ENCODE measurements at regions not wholly inside any gene's neighbourhood (a gene's known extent, or its start where the extent isn't known, plus 50 kb on each side); places are given as distances from the start of the nearest gene placed in this dataset.

DNA sequence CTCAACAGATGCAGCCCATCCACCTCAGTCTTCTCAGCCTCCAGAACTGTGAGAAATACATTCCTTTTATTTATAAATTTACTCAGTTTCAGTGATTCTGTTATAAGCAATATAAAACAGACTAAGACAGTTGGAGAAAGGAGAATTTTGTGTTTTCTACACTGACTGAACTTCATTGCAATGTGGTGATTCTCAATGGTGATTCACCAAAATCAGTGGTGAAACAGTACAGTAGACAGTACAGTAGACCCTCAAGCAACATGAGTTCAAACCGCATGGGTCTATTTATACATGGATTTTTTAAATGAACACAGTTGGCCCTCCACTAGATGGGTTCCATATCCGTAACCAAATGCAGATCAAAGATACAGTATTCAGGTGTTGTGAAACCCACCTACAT, 403.1 kb upstream of the TGFBR2 start:
- TF ChIP-seq JUND (IDR thresholded peaks at IDR 0.05; ENCODE audit: low read depth) = no peak
- in situ Hi-C loops (cut with HindIII; ENCODE audit: low pct_unique_long_range_greater_than_20kb, low sequenced_read_pairs) = no loop called here
- DNase-seq (ENCODE audit: low read depth in 1 of 2, low spot score in 1 of 2) = no peak

- TF ChIP-seq JUND (IDR thresholded peaks at IDR 0.05; ENCODE audit: low read depth) = no peak
- no peak for DNase-seq (ENCODE audit: low read depth in 1 of 2, low spot score in 1 of 2)
- in situ Hi-C loops (cut with HindIII; ENCODE audit: low pct_unique_long_range_greater_than_20kb, low sequenced_read_pairs) = no loop called here
Observed at GRCh38 chr3:30204126-30204525, 402.3 kb upstream of the TGFBR2 start.

GRCh38 chr3:30206051-30206450, 400.4 kb upstream of the TGFBR2 start:
- no peak for TF ChIP-seq JUND (IDR thresholded peaks at IDR 0.05; ENCODE audit: low read depth)
- in situ Hi-C loops (cut with HindIII; ENCODE audit: low pct_unique_long_range_greater_than_20kb, low sequenced_read_pairs) = no loop called here
- no peak for DNase-seq (ENCODE audit: low read depth in 1 of 2, low spot score in 1 of 2)

DNA sequence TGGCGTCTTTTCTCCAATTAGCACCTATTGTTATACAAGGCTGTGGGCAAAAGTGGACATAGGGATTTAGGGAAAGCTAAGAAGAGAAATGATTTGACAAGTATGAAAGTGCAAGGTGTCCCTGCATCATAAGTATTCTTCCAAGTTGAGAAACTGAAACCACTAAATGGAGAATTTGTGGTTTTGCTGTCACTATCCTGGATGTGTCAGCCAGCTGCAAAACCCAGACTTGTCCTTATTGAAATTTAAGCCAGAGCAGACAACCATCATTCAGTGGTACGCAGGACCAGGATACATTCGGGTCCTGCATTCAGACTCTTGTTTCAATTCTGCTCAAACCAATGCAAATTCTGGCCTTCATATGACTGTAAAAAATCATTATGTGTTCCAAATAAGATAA, 384.8 kb upstream of the TGFBR2 start:
- no peak for DNase-seq (ENCODE audit: low read depth in 1 of 2, low spot score in 1 of 2)
- in situ Hi-C loops (cut with HindIII; ENCODE audit: low pct_unique_long_range_greater_than_20kb, low sequenced_read_pairs) = no loop called here
- TF ChIP-seq JUND (IDR thresholded peaks at IDR 0.05; ENCODE audit: low read depth) = no peak

DNA sequence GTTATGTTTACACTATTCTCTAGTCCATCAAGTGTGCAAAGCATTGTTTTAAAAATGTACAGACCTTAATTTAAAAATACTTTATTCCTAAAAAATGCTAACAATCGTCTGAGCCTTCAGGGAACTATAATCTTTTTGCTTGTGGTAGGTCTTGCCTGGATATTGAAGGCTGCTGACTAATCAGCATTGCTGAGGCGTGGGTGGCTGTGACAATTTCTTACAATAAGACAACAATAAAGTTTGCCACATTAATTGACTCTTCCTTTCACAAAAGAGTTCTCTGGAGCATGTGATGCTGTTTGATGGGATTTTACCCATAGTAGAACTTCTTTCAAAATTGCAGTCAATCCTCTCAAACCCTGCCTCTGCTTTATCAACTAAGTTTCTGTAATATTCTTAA, 384.0 kb upstream of the TGFBR2 start:
- no peak for DNase-seq (ENCODE audit: low read depth in 1 of 2, low spot score in 1 of 2)
- in situ Hi-C loops (cut with HindIII; ENCODE audit: low pct_unique_long_range_greater_than_20kb, low sequenced_read_pairs) = no loop called here
- TF ChIP-seq JUND (IDR thresholded peaks at IDR 0.05; ENCODE audit: low read depth) = no peak

DNA sequence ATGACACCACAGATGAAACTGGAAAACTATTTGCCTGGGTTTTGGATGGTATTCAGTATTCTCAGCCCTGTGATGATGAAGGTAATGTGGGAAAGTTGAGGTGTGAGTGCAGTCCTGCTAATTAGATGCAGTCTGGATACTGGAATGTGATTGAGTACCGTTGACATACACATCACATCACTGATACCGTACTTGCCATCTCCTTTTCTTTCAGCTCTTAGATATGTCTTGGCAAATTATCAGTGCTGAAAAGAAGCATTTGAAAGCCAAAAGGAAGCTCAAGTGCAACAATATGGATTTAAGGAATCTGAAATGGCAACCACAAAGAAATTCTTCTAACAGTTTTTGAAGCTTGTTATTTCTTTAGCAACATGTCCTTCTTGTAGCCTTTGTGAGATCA, 381.4 kb upstream of the TGFBR2 start:
- in situ Hi-C loops (cut with HindIII; ENCODE audit: low pct_unique_long_range_greater_than_20kb, low sequenced_read_pairs) = no loop called here
- DNase-seq (ENCODE audit: low read depth in 1 of 2, low spot score in 1 of 2) = no peak
- TF ChIP-seq JUND (IDR thresholded peaks at IDR 0.05; ENCODE audit: low read depth) = no peak

- in situ Hi-C loops (cut with HindIII; ENCODE audit: low pct_unique_long_range_greater_than_20kb, low sequenced_read_pairs) = no loop called here
- no peak for DNase-seq (ENCODE audit: low read depth in 1 of 2, low spot score in 1 of 2)
- no peak for TF ChIP-seq JUND (IDR thresholded peaks at IDR 0.05; ENCODE audit: low read depth)
Observed at GRCh38 chr3:30226601-30227151, 379.7 kb upstream of the TGFBR2 start.

DNA sequence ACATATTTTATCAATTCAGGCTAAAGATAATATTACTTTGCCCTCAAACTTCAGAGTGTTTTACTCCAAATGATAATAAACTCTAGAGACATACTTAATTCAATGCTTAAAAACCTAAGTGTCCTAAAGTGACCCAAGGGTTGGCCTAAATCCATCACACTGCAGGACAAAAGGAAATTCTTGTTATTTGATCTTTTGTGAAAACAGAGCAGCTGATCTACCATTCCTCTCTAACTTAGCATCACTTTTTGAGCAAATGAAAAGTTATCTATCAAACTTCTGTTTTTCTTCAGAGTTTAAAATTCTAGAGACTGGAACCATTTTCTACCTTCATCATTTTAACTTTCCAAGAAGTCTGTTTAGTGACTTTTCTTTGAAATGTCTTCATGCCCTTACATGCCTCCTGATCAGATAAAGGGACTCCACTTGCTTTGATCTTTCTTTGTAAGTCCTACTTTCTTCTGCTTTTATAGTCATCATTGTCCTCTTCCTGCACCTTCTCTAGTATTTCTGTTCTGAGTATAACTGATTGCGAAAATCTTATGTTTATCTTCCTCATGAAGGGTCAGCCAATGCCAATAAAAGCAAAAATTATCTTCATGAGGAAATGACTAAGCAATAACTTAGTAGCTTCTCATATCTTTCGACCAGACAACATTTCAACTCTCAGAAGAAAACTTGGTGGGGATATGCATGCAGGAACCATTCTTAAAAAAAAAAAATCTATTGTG, 378.7 kb upstream of the TGFBR2 start:
- DNase-seq (ENCODE audit: low read depth in 1 of 2, low spot score in 1 of 2) = no peak
- in situ Hi-C loops (cut with HindIII; ENCODE audit: low pct_unique_long_range_greater_than_20kb, low sequenced_read_pairs) = no loop called here
- no peak for TF ChIP-seq JUND (IDR thresholded peaks at IDR 0.05; ENCODE audit: low read depth)

DNA sequence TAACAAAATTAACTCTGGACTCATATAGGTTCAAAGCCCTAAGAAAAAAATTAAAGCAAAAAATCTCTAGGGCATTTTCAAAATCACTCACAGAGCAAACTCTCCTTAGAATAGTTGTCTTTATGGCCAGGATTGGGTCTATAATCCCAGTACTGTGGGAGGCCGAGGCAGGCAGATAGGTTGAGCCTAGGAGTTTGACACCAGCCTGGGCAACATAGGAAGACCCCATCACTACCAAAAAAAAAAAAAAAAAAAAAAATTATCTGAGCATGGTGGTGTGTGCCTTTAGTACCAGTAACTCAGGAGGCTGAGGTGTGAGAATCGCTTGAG, 378.1 kb upstream of the TGFBR2 start:
- no peak for TF ChIP-seq JUND (IDR thresholded peaks at IDR 0.05; ENCODE audit: low read depth)
- in situ Hi-C loops (cut with HindIII; ENCODE audit: low pct_unique_long_range_greater_than_20kb, low sequenced_read_pairs) = no loop called here
- DNase-seq (ENCODE audit: low read depth in 1 of 2, low spot score in 1 of 2) = no peak

DNA sequence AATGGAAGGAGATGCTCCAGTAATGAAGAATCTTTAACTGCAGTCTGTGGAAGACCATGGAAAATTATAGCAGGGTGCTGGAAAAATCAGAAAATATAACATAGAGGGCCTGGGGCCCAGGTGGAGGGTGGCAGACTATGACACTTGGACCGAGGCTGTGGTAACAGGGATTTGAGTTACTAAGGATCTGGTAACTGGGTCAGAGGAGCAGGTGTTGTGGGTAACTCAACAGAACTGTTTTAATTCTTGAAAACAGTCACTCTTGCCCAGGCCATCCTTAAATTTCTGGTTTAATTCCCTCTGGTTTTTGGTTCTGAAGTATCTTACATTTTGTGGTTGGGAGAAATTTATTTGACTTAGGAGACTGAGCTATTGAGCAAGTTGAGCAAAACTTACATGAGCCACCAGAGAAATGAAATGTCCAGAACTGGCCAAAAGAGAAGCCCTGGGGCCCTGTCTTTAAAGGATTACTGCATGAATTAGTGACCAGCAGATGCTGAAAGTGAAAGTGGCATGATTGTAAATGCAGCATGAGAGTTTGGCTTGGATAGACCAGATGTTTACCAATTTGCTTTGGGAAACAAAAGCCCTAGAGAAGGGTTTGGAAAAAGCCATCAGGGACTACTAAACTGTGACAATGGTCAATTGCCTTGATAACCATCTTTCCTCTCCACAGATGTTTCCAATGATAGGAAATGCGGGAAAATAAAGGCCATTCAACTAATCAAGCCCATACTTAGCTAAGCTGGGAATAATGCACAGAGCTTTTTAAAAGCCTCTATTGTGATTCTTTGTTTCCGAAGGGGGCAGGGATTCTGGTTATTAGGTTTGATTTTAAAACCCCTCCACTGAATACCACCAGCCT, 374.9 kb upstream of the TGFBR2 start:
- no peak for DNase-seq (ENCODE audit: low read depth in 1 of 2, low spot score in 1 of 2)
- no peak for TF ChIP-seq JUND (IDR thresholded peaks at IDR 0.05; ENCODE audit: low read depth)
- in situ Hi-C loops (cut with HindIII; ENCODE audit: low pct_unique_long_range_greater_than_20kb, low sequenced_read_pairs) = no loop called here

GRCh38 chr3:30232142-30232541, 374.3 kb upstream of the TGFBR2 start:
- TF ChIP-seq JUND (IDR thresholded peaks at IDR 0.05; ENCODE audit: low read depth) = no peak
- DNase-seq (ENCODE audit: low read depth in 1 of 2, low spot score in 1 of 2) = no peak
- in situ Hi-C loops (cut with HindIII; ENCODE audit: low pct_unique_long_range_greater_than_20kb, low sequenced_read_pairs) = no loop called here

DNA sequence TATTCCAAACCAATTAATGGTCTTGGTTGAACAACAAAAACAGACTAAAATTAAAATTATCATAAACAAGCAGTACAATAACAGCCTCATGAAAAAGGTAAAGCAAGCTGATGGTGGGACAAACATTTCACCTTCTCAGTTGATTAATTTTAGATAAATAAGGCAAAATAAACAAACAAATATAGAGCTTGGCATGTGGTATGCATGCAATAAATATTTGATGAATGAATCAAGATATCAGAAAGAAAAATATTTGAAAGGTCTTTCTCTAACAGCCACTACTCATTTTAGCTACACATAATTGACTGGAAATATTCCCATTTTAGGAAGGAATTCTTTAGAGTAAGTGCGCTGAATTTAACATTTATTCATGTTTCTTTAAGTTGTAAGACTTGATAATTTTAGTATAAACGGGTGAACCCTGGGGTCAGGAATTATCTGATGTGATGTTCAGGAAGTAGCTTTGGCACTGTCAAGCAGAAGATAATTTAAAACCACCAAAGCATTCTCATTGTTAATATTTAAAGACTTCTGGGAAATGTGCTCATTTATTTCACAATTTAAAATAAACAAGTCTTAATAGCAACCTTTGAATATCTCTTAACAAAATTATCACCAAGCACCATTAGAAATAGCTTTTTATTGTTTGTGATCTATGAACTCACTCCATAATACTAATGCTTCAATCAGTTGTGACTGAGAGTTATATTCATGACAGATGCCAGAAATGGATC, 372.3 kb upstream of the TGFBR2 start:
- no peak for TF ChIP-seq JUND (IDR thresholded peaks at IDR 0.05; ENCODE audit: low read depth)
- DNase-seq (ENCODE audit: low read depth in 1 of 2, low spot score in 1 of 2) = no peak
- in situ Hi-C loops (cut with HindIII; ENCODE audit: low pct_unique_long_range_greater_than_20kb, low sequenced_read_pairs) = no loop called here

DNA sequence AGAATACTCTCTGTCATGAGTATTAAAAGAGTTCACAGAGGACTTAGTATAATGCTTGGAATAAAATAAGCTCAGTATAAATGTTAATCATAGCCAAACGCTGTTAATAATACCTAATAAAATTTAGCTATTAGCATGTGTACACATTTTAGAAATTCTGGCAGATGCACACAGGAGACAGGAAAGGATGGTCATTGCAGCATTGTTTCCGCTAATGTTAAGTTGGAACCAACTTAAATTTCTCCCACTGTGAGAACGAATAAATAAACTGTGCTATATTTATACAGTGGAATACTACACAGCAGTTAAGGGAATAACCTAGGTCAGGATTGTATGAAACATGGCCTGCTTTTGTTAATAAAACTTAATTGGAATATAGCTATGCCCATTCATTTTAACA, 370.4 kb upstream of the TGFBR2 start:
- in situ Hi-C loops (cut with HindIII; ENCODE audit: low pct_unique_long_range_greater_than_20kb, low sequenced_read_pairs) = no loop called here
- DNase-seq (ENCODE audit: low read depth in 1 of 2, low spot score in 1 of 2) = no peak
- no peak for TF ChIP-seq JUND (IDR thresholded peaks at IDR 0.05; ENCODE audit: low read depth)
